ENCODE measurements at regions not wholly inside any gene's neighbourhood (a gene's known extent, or its start where the extent isn't known, plus 50 kb on each side); places are given as distances from the start of the nearest gene placed in this dataset.

- TF ChIP-seq CTCF (IDR thresholded peaks at IDR 0.05) = no peak
- TF ChIP-seq POLR2A (IDR thresholded peaks at IDR 0.05) = no peak
These were observed 187.0 kb downstream of the ANKRD50 start for GRCh38 chr4:124525524-124525923.
